GM23338 (cell line): ENCODE measurements at regions not wholly inside any gene's neighbourhood (a gene's known extent, or its start where the extent isn't known, plus 50 kb on each side); places are given as distances from the start of the nearest gene placed in this dataset.
A peak's percentile ranks its signal among the peaks of the same experiment; 100 is the strongest.

Experiments used
- EZH2 ChIP-seq: fragments of 200-600 bp; sonication (generic); IDR thresholded peaks from one replicate; pipeline ENCODE4 v1.8.0; 2017; ENCODE audit warnings: antibody characterized with exemption, mild to moderate bottlenecking, low read depth; ENCODE audit not compliant: unreplicated experiment
- POLR2AphosphoS5 ChIP-seq: IDR thresholded peaks from 2 replicates; pipeline ENCODE4 v1.6.1; 2016; ENCODE audit warnings: antibody characterized with exemption, low read depth
- TF ChIP-seq, protein P1 (sequence below), 2 experiments: fragments of 200-600 bp in 1 of 2; sonication (generic) in 1 of 2; conservative IDR thresholded peaks; 2 replicates each; pipeline versions ENCODE4 v1.5.1 to v1.6.1; 2016 to 2017; ENCODE audit warnings: antibody characterized with exemption in 2 of 2, low read depth in 2 of 2, mild to moderate bottlenecking in 2 of 2, moderate library complexity in 1 of 2

DNA sequence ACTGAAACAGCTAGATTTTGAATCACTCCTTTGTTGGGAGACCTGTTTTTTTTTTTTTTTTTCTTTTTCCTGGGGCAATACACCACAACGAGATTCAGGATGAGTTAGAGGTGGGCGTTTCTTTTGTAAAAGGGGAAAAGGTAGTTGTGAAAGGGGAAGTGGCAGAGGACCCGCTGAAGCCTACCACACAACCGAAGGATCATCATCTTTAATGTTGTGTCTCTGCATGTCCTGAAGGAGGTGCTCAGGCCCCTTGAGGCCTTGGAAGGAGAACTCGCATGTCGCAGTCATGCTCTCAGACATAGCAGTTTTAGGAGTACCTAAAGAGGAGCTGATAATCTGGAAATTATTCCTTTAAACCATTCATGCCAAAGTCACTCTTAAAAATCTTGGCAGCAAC is 137.9 kb upstream of the LRIG1 start:
- TF ChIP-seq, protein P1, sequence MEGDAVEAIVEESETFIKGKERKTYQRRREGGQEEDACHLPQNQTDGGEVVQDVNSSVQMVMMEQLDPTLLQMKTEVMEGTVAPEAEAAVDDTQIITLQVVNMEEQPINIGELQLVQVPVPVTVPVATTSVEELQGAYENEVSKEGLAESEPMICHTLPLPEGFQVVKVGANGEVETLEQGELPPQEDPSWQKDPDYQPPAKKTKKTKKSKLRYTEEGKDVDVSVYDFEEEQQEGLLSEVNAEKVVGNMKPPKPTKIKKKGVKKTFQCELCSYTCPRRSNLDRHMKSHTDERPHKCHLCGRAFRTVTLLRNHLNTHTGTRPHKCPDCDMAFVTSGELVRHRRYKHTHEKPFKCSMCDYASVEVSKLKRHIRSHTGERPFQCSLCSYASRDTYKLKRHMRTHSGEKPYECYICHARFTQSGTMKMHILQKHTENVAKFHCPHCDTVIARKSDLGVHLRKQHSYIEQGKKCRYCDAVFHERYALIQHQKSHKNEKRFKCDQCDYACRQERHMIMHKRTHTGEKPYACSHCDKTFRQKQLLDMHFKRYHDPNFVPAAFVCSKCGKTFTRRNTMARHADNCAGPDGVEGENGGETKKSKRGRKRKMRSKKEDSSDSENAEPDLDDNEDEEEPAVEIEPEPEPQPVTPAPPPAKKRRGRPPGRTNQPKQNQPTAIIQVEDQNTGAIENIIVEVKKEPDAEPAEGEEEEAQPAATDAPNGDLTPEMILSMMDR (conservative IDR thresholded peaks at IDR 0.05; ENCODE audit: low read depth in 2 of 2): peak; percentile 58 to 77
- TF ChIP-seq EZH2 (no peak), POLR2AphosphoS5 (no peak)
